ENCODE measurements at regions not wholly inside any gene's neighbourhood (a gene's known extent, or its start where the extent isn't known, plus 50 kb on each side); places are given as distances from the start of the nearest gene placed in this dataset.

- TF ChIP-seq CTCF (IDR thresholded peaks at IDR 0.05; ENCODE audit: low read depth, low read length): no peak
- H3K4me3 ChIP-seq (ENCODE audit: low read depth, low read length): no peak overlapping the region
Measured at GRCh38 chr16:66300501-66300900, 66.0 kb upstream of the CDH5 start.

DNA sequence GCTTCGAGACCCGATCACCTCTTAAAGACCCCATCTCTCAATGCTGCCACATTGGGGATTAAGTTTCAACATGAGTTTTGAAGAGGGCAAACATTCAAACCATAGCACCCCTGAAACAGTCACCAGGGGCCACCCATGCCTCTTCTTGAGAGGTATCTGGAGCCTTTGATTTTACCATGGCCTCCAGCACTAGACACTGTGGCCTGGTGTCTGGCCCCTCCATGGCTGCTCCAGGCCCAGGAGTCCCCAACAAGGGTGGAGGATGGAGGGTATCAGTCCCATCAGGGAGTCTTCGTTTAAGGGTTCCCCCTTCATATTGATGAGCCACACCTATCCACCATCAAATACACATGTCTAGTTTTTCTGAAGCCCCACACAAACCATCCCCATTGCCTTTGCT lies 66.5 kb upstream of the CDH5 start:
- TF ChIP-seq CTCF (IDR thresholded peaks at IDR 0.05; ENCODE audit: low read depth, low read length): no peak
- no peak overlapping the region for H3K4me3 ChIP-seq (ENCODE audit: low read depth, low read length)

DNA sequence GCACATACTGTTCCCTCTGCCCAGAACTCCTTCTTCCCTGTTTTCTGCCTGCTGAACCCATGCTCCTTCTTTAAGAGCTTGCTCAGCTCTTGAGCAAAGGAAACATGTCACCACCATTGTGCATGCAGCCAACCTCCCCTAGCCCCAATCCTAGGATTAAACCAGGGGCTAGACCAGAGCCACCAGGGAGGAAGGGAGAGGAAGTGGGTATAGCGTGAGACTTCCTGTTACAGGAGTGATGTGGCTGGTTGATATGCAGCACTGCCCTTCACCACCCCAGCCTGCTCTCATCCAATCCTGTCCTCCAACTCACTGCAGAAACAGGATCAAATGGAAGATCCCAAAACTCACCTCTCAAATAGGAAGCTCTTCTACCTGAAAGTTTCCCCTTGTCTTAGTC lies 67.1 kb upstream of the CDH5 start:
- no peak for TF ChIP-seq CTCF (IDR thresholded peaks at IDR 0.05; ENCODE audit: low read depth, low read length)
- no peak overlapping the region for H3K4me3 ChIP-seq (ENCODE audit: low read depth, low read length)

DNA sequence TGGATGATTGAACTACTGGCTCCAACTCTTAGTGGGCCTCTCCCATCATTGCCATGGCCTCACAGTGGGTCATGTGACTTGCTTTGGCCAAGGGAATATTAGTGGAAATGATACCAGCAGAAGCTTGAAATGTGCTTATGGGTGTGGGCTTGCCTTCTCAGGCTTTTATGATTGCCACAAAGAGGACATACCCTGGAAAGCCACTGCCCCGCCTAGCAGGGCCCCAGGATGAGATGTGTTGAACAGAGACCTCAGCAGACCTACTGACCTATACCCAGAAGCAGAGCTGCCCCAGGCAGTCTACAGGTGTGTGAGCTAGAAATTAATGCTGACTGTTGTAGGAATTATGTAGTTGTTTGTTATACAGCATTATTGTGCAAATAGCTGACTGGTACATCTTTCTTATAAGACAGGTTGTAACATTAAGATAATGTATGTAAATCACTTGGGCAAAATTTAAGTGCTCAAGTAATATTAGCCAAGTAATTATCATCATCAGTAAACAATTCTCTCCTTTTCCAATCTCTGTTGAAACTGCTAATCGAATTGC lies 67.8 kb upstream of the CDH5 start:
- H3K4me3 ChIP-seq (ENCODE audit: low read depth, low read length): no peak overlapping the region
- no peak for TF ChIP-seq CTCF (IDR thresholded peaks at IDR 0.05; ENCODE audit: low read depth, low read length)

DNA sequence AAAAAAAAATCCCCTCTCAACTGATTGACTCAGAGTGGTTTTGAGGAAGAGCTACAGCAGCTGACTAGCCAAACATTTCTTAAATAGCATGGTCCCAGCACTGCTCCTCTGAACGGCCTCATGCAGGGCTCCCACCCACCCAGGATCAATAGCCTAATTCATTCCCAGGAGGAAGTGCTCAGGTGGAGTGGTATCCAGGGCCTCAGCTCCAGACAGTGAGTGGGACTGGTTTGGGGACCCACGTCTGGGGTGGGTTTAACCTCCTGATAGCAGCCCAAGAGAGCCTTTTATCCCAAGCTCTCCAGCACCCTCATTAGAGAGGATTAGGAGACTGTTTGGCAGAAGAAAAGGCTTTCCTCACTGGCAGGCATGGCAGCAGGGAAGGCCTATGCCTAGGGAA lies 68.5 kb upstream of the CDH5 start:
- H3K4me3 ChIP-seq (ENCODE audit: low read depth, low read length): no peak overlapping the region
- TF ChIP-seq CTCF (IDR thresholded peaks at IDR 0.05; ENCODE audit: low read depth, low read length): no peak

- H3K4me3 ChIP-seq (ENCODE audit: low read depth, low read length): no peak overlapping the region
- no peak for TF ChIP-seq CTCF (IDR thresholded peaks at IDR 0.05; ENCODE audit: low read depth, low read length)
Measured at GRCh38 chr16:66296591-66296990, 69.9 kb upstream of the CDH5 start.

DNA sequence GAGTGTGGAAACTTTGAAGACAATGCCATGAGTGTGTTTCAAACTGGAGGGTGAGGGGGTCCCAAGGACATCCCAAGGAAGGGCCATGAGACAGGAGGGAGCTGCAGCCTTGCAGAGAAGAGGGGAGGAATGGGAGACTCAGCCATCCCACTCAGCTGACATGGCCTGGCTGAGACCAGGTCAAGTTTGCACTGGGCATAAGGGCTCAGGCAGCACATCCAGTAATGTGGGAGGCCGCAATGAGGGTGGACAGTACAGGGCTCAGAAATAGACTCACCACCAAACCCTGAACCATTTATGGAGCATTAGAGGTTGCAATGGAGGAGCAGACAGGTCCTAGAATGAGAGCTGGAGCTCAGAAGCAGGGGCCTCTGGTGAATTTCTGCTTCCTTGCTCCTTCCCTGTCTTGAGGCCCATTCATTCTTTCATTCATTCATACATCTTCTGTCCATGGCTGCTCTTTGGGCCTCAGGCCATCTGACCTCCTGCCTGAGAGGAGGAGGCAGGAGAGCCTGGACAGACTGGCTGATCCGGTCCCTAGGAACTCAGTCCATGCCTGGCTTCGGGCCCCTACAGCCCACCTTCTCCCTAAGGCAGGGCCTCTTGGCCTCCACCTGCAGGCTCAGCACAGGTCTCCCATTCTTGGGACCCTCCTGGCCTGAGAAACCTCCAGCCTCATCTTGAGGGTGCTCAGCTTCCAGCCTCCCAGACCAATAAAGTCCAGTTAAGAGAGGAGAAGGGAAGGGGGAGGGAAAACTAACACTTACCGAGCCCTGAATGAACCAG lies 70.5 kb upstream of the CDH5 start:
- no peak overlapping the region for H3K4me3 ChIP-seq (ENCODE audit: low read depth, low read length)
- no peak for TF ChIP-seq CTCF (IDR thresholded peaks at IDR 0.05; ENCODE audit: low read depth, low read length)
